ENCODE measurements at regions not wholly inside any gene's neighbourhood (a gene's known extent, or its start where the extent isn't known, plus 50 kb on each side); places are given as distances from the start of the nearest gene placed in this dataset.

DNA sequence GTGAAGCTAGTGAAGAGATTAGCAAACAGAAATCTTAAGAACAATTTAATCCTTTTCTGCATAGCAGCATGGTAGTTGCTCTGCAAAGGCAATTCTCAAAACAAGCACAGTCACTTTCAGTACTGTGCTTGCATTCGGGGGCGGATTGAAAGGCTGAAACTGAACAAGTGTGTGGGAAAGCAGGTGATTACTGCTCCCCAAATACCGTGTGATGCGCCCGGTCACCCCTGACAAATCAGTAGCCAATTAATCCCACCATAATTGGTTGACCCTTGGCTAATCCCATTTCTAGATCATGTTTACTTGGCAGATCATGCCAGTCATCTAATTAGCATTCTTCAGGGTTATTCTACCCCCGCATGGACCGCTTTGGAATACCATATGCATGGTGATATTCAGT, 76.5 kb upstream of the ADRB1 start:
- no TSS peak for BruUV-seq (replicated peaks)

DNA sequence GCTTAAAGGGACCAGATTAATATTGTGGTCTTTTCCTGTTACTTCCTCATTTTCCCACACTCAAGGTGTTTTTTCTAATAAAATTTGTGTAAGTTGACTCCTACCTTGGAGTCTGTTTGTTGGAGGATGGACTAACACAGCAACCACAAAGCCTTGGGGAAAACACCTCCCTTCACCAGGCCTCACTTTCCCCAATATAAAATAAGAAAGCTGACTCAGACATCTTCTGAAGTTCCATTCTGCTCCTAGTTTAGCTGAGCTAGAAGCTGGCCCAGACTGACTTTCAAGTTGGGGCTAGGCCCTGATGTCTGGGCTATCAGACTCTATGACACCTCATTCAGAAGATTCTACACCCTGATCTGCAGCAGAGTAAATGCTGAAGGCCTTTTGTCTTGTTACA, 73.0 kb upstream of the ADRB1 start:
- Histone ChIP-seq H3K27ac (ENCODE audit: insufficient read depth, low read depth, low read length) (no peak overlapping the region), H3K79me2 (ENCODE audit: control insufficient read depth, insufficient read depth, low read length) (no peaks in the 10 kb centered on the region), H3K9me3 (replicated peaks; ENCODE audit: control insufficient read depth, insufficient read depth, low read length) (no peaks in the 10 kb centered on the region), H3K4me2 (ENCODE audit: insufficient read depth, low read length) (no peak overlapping the region), H3K27me3 (ENCODE audit: control insufficient read depth in 2 of 2, insufficient read depth in 2 of 2, low read length in 2 of 2) (peaks cover 2% of the 10 kb centered on the region in 2 experiments), H2AFZ (ENCODE audit: low read depth, low read length) (no peak overlapping the region), H3K36me3 (ENCODE audit: control insufficient read depth in 2 of 2, extremely low read depth in 1 of 2, insufficient read depth in 2 of 2, low read length in 2 of 2) (no peaks in the 10 kb centered on the region), H3K9me1 (replicated peaks; ENCODE audit: control insufficient read depth, extremely low read depth, insufficient read depth, low read length) (no peaks in the 10 kb centered on the region), H3K4me3 (replicated peaks in 1 of 3; ENCODE audit: insufficient read depth in 1 of 3, low read depth in 1 of 3, low read length in 3 of 3) (no peak overlapping the region), H3K4me1 (ENCODE audit: control insufficient read depth, extremely low read depth, insufficient read depth, low read length) (no peaks in the 10 kb centered on the region), H3K9ac (replicated peaks; ENCODE audit: extremely low read depth, insufficient read depth, low read length) (no peak overlapping the region), H4K20me1 (replicated peaks; ENCODE audit: control insufficient read depth, extremely low read depth, insufficient read depth, low read length) (no peaks in the 10 kb centered on the region)
- DNase-seq (ENCODE audit: low read depth, low spot score): no peak
- no peak for TF ChIP-seq POLR2A (IDR thresholded peaks at IDR 0.05; ENCODE audit: low read depth, low read length)
- TF ChIP-seq, protein P1, sequence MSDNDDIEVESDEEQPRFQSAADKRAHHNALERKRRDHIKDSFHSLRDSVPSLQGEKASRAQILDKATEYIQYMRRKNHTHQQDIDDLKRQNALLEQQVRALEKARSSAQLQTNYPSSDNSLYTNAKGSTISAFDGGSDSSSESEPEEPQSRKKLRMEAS (IDR thresholded peaks at IDR 0.05; ENCODE audit: insufficient read depth, insufficient read length): no peak
- TF ChIP-seq EZH2 (IDR thresholded peaks at IDR 0.05; ENCODE audit: borderline replicate concordance, low read depth, low read length, severe bottlenecking): no peak
- TF ChIP-seq POLR2AphosphoS5 (IDR thresholded peaks at IDR 0.05; ENCODE audit: insufficient read depth, low read depth, low read length): no peak
- intact Hi-C loops (cut with micrococcal nuclease): no loop called here
- CTCF ChIA-PET: interaction anchor here (1.2 kb wide), 1 partner anchor 10 kb away, joined by 3 read pairs; no protein-coding TSS in a partner anchor
- FAIRE-seq: no peak
- POLR2A ChIA-PET: no interaction called here
- no TSS peak for BruUV-seq (replicated peaks)
- dilution Hi-C loops (cut with MboI; ENCODE audit: extremely low pct_ligation_motif_present, low sequenced_read_pairs): no loop called here

More for the DNA sequence above, 76.5 kb upstream of the ADRB1 start:
- Histone ChIP-seq H3K27ac (ENCODE audit: insufficient read depth, low read depth, low read length) (no peak overlapping the region), H4K20me1 (replicated peaks; ENCODE audit: control insufficient read depth, extremely low read depth, insufficient read depth, low read length) (no peaks in the 10 kb centered on the region), H3K79me2 (ENCODE audit: control insufficient read depth, insufficient read depth, low read length) (no peaks in the 10 kb centered on the region), H3K36me3 (ENCODE audit: control insufficient read depth in 2 of 2, extremely low read depth in 1 of 2, insufficient read depth in 2 of 2, low read length in 2 of 2) (no peaks in the 10 kb centered on the region), H3K27me3 (ENCODE audit: control insufficient read depth in 2 of 2, insufficient read depth in 2 of 2, low read length in 2 of 2) (peaks cover 0 to 2% of the 10 kb centered on the region in 2 experiments), H3K4me2 (ENCODE audit: insufficient read depth, low read length) (no peak overlapping the region), H3K9me3 (replicated peaks; ENCODE audit: control insufficient read depth, insufficient read depth, low read length) (no peaks in the 10 kb centered on the region), H3K9me1 (replicated peaks; ENCODE audit: control insufficient read depth, extremely low read depth, insufficient read depth, low read length) (no peaks in the 10 kb centered on the region), H3K9ac (replicated peaks; ENCODE audit: extremely low read depth, insufficient read depth, low read length) (no peak overlapping the region), H2AFZ (ENCODE audit: low read depth, low read length) (no peak overlapping the region), H3K4me3 (replicated peaks in 1 of 3; ENCODE audit: insufficient read depth in 1 of 3, low read depth in 1 of 3, low read length in 3 of 3) (no peak overlapping the region), H3K4me1 (ENCODE audit: control insufficient read depth, extremely low read depth, insufficient read depth, low read length) (no peaks in the 10 kb centered on the region)
- DNase-seq (ENCODE audit: low read depth, low spot score) (no peak), FAIRE-seq (no peak)
- dilution Hi-C loops (cut with MboI; ENCODE audit: extremely low pct_ligation_motif_present, low sequenced_read_pairs) (no loop called here), intact Hi-C loops (cut with micrococcal nuclease) (no loop called here)
- POLR2A ChIA-PET: no interaction called here
- TF ChIP-seq GATA2 (IDR thresholded peaks at IDR 0.05; ENCODE audit: insufficient read depth, insufficient read length, low read depth, low read length) (no peak), JUN (IDR thresholded peaks at IDR 0.05; ENCODE audit: borderline replicate concordance, insufficient read depth, insufficient read length, low read depth) (no peak), POLR2A (IDR thresholded peaks at IDR 0.05; ENCODE audit: low read depth, low read length) (no peak), POLR2AphosphoS5 (IDR thresholded peaks at IDR 0.05; ENCODE audit: insufficient read depth, low read depth, low read length) (no peak), FOS (IDR thresholded peaks at IDR 0.05; ENCODE audit: borderline replicate concordance, insufficient read depth, low read length) (no peak)
- TF ChIP-seq, protein P2, sequence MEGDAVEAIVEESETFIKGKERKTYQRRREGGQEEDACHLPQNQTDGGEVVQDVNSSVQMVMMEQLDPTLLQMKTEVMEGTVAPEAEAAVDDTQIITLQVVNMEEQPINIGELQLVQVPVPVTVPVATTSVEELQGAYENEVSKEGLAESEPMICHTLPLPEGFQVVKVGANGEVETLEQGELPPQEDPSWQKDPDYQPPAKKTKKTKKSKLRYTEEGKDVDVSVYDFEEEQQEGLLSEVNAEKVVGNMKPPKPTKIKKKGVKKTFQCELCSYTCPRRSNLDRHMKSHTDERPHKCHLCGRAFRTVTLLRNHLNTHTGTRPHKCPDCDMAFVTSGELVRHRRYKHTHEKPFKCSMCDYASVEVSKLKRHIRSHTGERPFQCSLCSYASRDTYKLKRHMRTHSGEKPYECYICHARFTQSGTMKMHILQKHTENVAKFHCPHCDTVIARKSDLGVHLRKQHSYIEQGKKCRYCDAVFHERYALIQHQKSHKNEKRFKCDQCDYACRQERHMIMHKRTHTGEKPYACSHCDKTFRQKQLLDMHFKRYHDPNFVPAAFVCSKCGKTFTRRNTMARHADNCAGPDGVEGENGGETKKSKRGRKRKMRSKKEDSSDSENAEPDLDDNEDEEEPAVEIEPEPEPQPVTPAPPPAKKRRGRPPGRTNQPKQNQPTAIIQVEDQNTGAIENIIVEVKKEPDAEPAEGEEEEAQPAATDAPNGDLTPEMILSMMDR (IDR thresholded peaks at IDR 0.05; ENCODE audit: extremely low read depth in 1 of 2, insufficient read depth in 1 of 2, low read depth in 1 of 2, low read length in 2 of 2): no peak
- CTCF ChIA-PET: no interaction called here
